ENCODE measurements at regions not wholly inside any gene's neighbourhood (a gene's known extent, or its start where the extent isn't known, plus 50 kb on each side); places are given as distances from the start of the nearest gene placed in this dataset.
"Not testable (repeated sequence)": the region's sequence is repeated elsewhere in the genome, so short reads cannot be mapped to it uniquely, and the experiment has no call there.

GRCh38 chr10:4229106-4229505 lies 444.1 kb upstream of the KLF6 start:
- Histone ChIP-seq H3K36me3 (ENCODE audit: control insufficient read depth, insufficient read depth, low read length) (no peaks in the 10 kb centered on the region), H3K27ac (ENCODE audit: low read length) (no peak overlapping the region), H3K9me3 (replicated peaks; ENCODE audit: control insufficient read depth, low read depth, low read length) (peaks cover 5% of the 10 kb centered on the region), H3K27me3 (ENCODE audit: control insufficient read depth, insufficient read depth, low read length) (no peaks in the 10 kb centered on the region), H3K4me1 (ENCODE audit: control insufficient read depth, insufficient read depth, low read length) (no peaks in the 10 kb centered on the region), H3K4me3 (ENCODE audit: low read length) (no peak overlapping the region)
- no peak for DNase-seq
- no CpG with 5 or more reads among the region's 5 CpGs for WGBS (ENCODE audit: insufficient coverage)

GRCh38 chr10:4227586-4227985 lies 442.6 kb upstream of the KLF6 start:
- H3K4me1 ChIP-seq (ENCODE audit: control insufficient read depth, insufficient read depth, low read length): no peaks in the 10 kb centered on the region
- no peaks in the 10 kb centered on the region for H3K36me3 ChIP-seq (ENCODE audit: control insufficient read depth, insufficient read depth, low read length)
- H3K4me3 ChIP-seq (ENCODE audit: low read length): no peak overlapping the region
- no peaks in the 10 kb centered on the region for H3K9me3 ChIP-seq (replicated peaks; ENCODE audit: control insufficient read depth, low read depth, low read length)
- no peak for DNase-seq
- H3K27me3 ChIP-seq (ENCODE audit: control insufficient read depth, insufficient read depth, low read length): no peaks in the 10 kb centered on the region
- H3K27ac ChIP-seq (ENCODE audit: low read length): no peak overlapping the region

GRCh38 chr10:4226941-4227540 lies 442.0 kb upstream of the KLF6 start:
- no peak overlapping the region for H3K4me3 ChIP-seq (ENCODE audit: low read length)
- no peaks in the 10 kb centered on the region for H3K4me1 ChIP-seq (ENCODE audit: control insufficient read depth, insufficient read depth, low read length)
- no peaks in the 10 kb centered on the region for H3K36me3 ChIP-seq (ENCODE audit: control insufficient read depth, insufficient read depth, low read length)
- no peak overlapping the region for H3K27ac ChIP-seq (ENCODE audit: low read length)
- 92% methylated on average over 2 of the region's 4 CpGs for WGBS (ENCODE audit: insufficient coverage)
- DNase-seq: no peak
- H3K27me3 ChIP-seq (ENCODE audit: control insufficient read depth, insufficient read depth, low read length): no peaks in the 10 kb centered on the region
- H3K9me3 ChIP-seq (replicated peaks; ENCODE audit: control insufficient read depth, low read depth, low read length): no peaks in the 10 kb centered on the region

- no peak overlapping the region for H3K27ac ChIP-seq (ENCODE audit: low read length)
- no peaks in the 10 kb centered on the region for H3K36me3 ChIP-seq (ENCODE audit: control insufficient read depth, insufficient read depth, low read length)
- 93% methylated on average over 3 of the region's 6 CpGs for WGBS (ENCODE audit: insufficient coverage)
- H3K9me3 ChIP-seq (replicated peaks; ENCODE audit: control insufficient read depth, low read depth, low read length): no peaks in the 10 kb centered on the region
- H3K4me1 ChIP-seq (ENCODE audit: control insufficient read depth, insufficient read depth, low read length): no peaks in the 10 kb centered on the region
- H3K4me3 ChIP-seq (ENCODE audit: low read length): no peak overlapping the region
- DNase-seq: no peak
- no peaks in the 10 kb centered on the region for H3K27me3 ChIP-seq (ENCODE audit: control insufficient read depth, insufficient read depth, low read length)
These were observed 439.2 kb upstream of the KLF6 start for GRCh38 chr10:4224178-4224577.

GRCh38 chr10:4221310-4221709 lies 436.3 kb upstream of the KLF6 start:
- H3K27me3 ChIP-seq (ENCODE audit: control insufficient read depth, insufficient read depth, low read length); H3K27ac ChIP-seq (ENCODE audit: low read length); H3K4me1 ChIP-seq (ENCODE audit: control insufficient read depth, insufficient read depth, low read length); H3K36me3 ChIP-seq (ENCODE audit: control insufficient read depth, insufficient read depth, low read length); H3K9me3 ChIP-seq (replicated peaks; ENCODE audit: control insufficient read depth, low read depth, low read length); H3K4me3 ChIP-seq (ENCODE audit: low read length); DNase-seq: not testable (repeated sequence)
- no CpG with 5 or more reads among the region's 2 CpGs for WGBS (ENCODE audit: insufficient coverage)

GRCh38 chr10:4219901-4220300 lies 434.9 kb upstream of the KLF6 start:
- Histone ChIP-seq H3K4me3 (ENCODE audit: low read length) (no peak overlapping the region), H3K4me1 (ENCODE audit: control insufficient read depth, insufficient read depth, low read length) (no peaks in the 10 kb centered on the region), H3K9me3 (replicated peaks; ENCODE audit: control insufficient read depth, low read depth, low read length) (no peaks in the 10 kb centered on the region), H3K36me3 (ENCODE audit: control insufficient read depth, insufficient read depth, low read length) (no peaks in the 10 kb centered on the region), H3K27me3 (ENCODE audit: control insufficient read depth, insufficient read depth, low read length) (no peaks in the 10 kb centered on the region), H3K27ac (ENCODE audit: low read length) (no peak overlapping the region)
- WGBS (ENCODE audit: insufficient coverage): 86% methylated on average over 1 of the region's 4 CpGs
- no peak for DNase-seq

- no peak for DNase-seq
- no peak overlapping the region for H3K4me3 ChIP-seq (ENCODE audit: low read length)
- H3K27ac ChIP-seq (ENCODE audit: low read length): no peak overlapping the region
- H3K9me3 ChIP-seq (replicated peaks; ENCODE audit: control insufficient read depth, low read depth, low read length): no peaks in the 10 kb centered on the region
- H3K36me3 ChIP-seq (ENCODE audit: control insufficient read depth, insufficient read depth, low read length): no peaks in the 10 kb centered on the region
- 71% methylated on average over 8 of the region's 9 CpGs for WGBS (ENCODE audit: insufficient coverage)
- H3K27me3 ChIP-seq (ENCODE audit: control insufficient read depth, insufficient read depth, low read length): no peaks in the 10 kb centered on the region
- H3K4me1 ChIP-seq (ENCODE audit: control insufficient read depth, insufficient read depth, low read length): no peaks in the 10 kb centered on the region
These were observed 432.6 kb upstream of the KLF6 start for GRCh38 chr10:4217653-4218052.

- H3K9me3 ChIP-seq (replicated peaks; ENCODE audit: control insufficient read depth, low read depth, low read length): no peaks in the 10 kb centered on the region
- DNase-seq: no peak
- H3K4me1 ChIP-seq (ENCODE audit: control insufficient read depth, insufficient read depth, low read length): no peaks in the 10 kb centered on the region
- H3K36me3 ChIP-seq (ENCODE audit: control insufficient read depth, insufficient read depth, low read length): no peaks in the 10 kb centered on the region
- no peak overlapping the region for H3K4me3 ChIP-seq (ENCODE audit: low read length)
- 62% methylated on average over 3 of the region's 5 CpGs for WGBS (ENCODE audit: insufficient coverage)
- H3K27me3 ChIP-seq (ENCODE audit: control insufficient read depth, insufficient read depth, low read length): no peaks in the 10 kb centered on the region
- no peak overlapping the region for H3K27ac ChIP-seq (ENCODE audit: low read length)
These were observed 432.2 kb upstream of the KLF6 start for GRCh38 chr10:4217187-4217586.

- H3K27me3 ChIP-seq (ENCODE audit: control insufficient read depth, insufficient read depth, low read length): no peaks in the 10 kb centered on the region
- no peaks in the 10 kb centered on the region for H3K4me1 ChIP-seq (ENCODE audit: control insufficient read depth, insufficient read depth, low read length)
- peak; percentile 53 for DNase-seq
- no peaks in the 10 kb centered on the region for H3K9me3 ChIP-seq (replicated peaks; ENCODE audit: control insufficient read depth, low read depth, low read length)
- WGBS (ENCODE audit: insufficient coverage): no CpG with 5 or more reads among the region's 3 CpGs
- no peak overlapping the region for H3K27ac ChIP-seq (ENCODE audit: low read length)
- no peaks in the 10 kb centered on the region for H3K36me3 ChIP-seq (ENCODE audit: control insufficient read depth, insufficient read depth, low read length)
- H3K4me3 ChIP-seq (ENCODE audit: low read length): no peak overlapping the region
These were observed 431.7 kb upstream of the KLF6 start for GRCh38 chr10:4216726-4217125.

GRCh38 chr10:4215963-4216575 lies 431.1 kb upstream of the KLF6 start:
- H3K27me3 ChIP-seq (ENCODE audit: control insufficient read depth, insufficient read depth, low read length): no peaks in the 10 kb centered on the region
- H3K36me3 ChIP-seq (ENCODE audit: control insufficient read depth, insufficient read depth, low read length): no peaks in the 10 kb centered on the region
- WGBS (ENCODE audit: insufficient coverage): no CpG with 5 or more reads among the region's 4 CpGs
- no peak overlapping the region for H3K27ac ChIP-seq (ENCODE audit: low read length)
- no peak for DNase-seq
- H3K4me1 ChIP-seq (ENCODE audit: control insufficient read depth, insufficient read depth, low read length): no peaks in the 10 kb centered on the region
- H3K9me3 ChIP-seq (replicated peaks; ENCODE audit: control insufficient read depth, low read depth, low read length): no peaks in the 10 kb centered on the region
- H3K4me3 ChIP-seq (ENCODE audit: low read length): no peak overlapping the region

GRCh38 chr10:4215485-4215884 lies 430.5 kb upstream of the KLF6 start:
- no peaks in the 10 kb centered on the region for H3K27me3 ChIP-seq (ENCODE audit: control insufficient read depth, insufficient read depth, low read length)
- no peaks in the 10 kb centered on the region for H3K4me1 ChIP-seq (ENCODE audit: control insufficient read depth, insufficient read depth, low read length)
- DNase-seq: no peak
- H3K4me3 ChIP-seq (ENCODE audit: low read length): no peak overlapping the region
- H3K27ac ChIP-seq (ENCODE audit: low read length): no peak overlapping the region
- no peaks in the 10 kb centered on the region for H3K36me3 ChIP-seq (ENCODE audit: control insufficient read depth, insufficient read depth, low read length)
- no peaks in the 10 kb centered on the region for H3K9me3 ChIP-seq (replicated peaks; ENCODE audit: control insufficient read depth, low read depth, low read length)
- 86% methylated on average over 1 of the region's 4 CpGs for WGBS (ENCODE audit: insufficient coverage)
